ENCODE measurements at regions not wholly inside any gene's neighbourhood (a gene's known extent, or its start where the extent isn't known, plus 50 kb on each side); places are given as distances from the start of the nearest gene placed in this dataset.
"Not testable (repeated sequence)": the region's sequence is repeated elsewhere in the genome, so short reads cannot be mapped to it uniquely, and the experiment has no call there.

DNA sequence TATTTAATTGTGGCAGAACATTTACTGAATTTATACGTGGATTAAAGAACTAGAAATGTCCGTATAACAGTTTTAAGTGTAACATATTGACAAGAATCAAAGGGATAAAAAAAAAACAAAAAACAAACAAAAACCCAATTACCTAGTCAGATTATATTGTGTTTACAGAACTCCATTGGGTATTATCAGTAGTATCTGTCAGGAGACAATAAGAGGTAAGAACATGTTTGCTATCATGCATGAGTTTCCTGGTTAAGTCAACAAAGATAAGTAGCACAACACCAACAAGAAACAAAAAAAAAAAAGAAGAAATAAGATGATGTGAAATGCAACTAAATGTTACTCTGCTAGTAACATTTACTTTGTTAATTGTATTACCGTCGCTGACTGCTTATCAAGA lies 570.6 kb downstream of the ZBBX start:
- DNase-seq, result no peak

DNA sequence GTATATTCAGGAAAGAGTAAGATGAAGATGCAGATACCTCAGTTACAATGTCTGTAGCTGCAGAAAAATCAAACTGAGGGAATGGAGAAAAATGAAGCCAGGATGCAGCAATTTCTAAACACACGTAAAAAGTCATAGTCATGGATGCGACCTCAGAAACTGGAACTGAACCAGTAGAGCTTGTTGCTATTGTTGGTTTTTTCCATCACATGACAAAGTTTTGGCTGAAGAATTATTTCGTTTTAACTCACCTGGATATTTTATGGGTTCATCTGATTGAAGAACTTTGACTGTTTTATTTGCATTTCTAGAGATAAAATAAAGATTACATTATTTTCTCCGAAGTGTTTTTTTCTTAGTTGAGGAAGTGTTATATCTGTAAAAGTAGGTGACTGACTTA lies 591.2 kb downstream of the ZBBX start:
- DNase-seq, result no peak

DNA sequence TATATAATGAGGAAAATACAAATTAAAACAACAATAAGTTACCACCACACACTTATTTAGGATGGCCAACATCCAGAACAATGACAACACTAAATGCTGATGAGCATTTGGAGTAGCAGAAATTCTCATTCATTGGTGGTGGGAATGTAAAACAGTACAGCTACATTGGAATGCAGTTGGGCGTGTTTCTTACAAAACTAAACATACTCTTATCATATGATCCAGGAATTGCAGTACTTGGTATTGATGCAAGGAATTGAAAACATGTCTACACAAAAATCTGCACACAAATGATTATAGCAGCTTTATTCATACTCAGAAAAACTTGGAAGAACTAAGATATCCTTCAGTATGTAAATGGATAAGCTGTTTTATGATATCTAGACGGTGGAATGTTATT lies 594.2 kb downstream of the ZBBX start:
- DNase-seq, result no peak

DNA sequence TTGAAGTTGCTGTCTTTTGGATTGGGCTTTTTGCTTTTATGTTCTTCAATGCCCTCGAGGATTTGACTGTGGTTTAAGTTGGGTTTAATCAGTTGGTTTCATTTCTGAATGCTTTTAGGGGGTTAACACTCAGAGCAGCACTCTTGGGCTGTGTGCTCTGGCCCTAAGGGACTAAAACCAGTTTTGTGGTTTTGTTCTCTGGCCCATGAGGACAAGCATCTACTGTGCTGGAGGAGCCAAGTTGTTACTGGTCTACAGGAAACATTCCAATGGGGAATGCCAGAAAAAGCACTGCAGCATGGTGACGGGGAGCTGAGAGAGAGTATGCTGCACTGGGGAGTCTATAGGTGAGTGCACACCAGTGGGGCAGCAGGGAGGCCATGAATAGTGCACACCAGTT lies 596.9 kb downstream of the ZBBX start:
- DNase-seq, result no peak

DNA sequence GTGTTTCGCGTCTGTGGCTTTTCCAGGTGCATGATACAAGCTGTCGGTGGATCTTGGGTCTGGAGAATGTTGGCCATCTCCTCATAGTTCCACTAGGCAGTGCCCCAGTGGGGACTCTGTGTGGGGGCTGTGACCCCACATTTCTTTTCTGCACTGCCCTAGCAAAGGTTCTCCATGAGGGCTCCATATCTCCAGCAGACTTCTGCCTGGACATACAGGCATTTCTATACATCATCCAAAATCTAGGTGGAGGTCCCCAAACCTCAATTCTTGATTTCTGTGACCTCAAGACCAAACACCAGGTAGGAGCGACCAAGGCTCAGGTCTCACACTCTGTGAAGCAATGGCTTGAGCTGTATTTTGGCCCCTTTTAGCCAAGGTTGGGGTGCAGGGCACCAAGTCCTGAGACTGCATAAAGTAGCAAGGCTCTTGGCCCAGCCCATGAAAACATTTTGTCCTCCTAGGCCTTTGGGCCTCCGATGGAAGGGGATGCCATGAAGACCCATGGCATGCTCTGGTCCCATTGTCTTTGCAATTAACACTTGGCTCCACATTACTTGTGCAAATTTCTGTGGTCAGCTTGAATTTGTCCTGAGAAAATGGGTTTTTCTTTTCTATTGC lies 615.3 kb downstream of the ZBBX start:
- DNase-seq, result no peak

DNA sequence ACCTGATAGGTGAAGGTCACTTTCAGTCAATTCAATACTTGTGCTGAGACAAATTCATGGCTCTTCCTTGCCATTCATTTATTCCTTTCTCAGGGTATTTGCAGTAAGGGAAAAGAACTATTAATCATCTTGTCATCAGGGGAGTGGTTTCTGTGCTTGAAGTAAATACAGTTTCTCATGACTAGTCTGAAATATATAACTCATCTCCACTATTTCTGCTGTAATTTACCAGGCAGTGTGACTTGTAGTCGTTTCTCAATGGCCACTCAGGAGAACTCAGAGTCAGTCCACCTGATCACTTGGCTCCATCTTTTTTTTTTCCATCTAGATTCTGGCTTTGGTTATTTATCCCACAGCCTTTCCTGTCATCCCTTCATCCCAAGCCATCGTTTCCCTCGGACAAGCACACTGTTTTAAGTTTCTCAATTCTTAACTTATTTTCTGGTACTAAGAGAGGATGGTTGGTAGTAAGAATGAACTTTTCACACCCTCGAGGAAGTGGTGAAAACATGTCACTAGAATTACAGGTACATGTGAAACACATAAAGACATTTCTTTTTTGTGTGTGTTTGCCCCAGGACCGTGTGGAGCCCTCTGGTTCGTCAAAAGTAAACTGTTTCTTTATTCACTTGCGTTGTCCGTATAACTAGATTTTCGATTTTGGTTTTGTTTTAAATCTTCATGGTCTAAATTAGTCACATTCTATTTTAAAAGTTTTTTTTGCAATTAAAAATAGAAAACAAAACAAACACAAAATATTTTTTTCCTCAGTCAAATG lies 620.2 kb downstream of the ZBBX start:
- DNase-seq, result no peak

DNA sequence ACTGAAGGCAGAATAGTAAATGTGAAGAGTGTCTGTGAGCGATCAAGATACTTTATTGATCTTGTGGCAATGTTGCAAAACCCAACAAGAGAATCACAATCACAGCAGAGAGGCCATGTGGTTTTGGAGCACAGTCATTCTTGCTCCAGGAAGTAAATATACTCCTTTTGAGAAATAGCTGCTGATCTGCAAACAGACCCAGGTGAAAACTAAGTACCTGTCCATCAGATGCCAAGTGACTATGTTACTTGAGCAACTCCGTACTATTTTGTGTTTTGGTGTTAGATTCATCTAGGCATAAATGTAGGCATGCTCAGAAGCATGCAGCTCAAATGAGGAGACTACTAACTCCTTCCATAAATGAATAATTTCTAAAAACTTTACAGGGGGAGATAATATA lies 627.9 kb downstream of the ZBBX start:
- no peak for DNase-seq

DNA sequence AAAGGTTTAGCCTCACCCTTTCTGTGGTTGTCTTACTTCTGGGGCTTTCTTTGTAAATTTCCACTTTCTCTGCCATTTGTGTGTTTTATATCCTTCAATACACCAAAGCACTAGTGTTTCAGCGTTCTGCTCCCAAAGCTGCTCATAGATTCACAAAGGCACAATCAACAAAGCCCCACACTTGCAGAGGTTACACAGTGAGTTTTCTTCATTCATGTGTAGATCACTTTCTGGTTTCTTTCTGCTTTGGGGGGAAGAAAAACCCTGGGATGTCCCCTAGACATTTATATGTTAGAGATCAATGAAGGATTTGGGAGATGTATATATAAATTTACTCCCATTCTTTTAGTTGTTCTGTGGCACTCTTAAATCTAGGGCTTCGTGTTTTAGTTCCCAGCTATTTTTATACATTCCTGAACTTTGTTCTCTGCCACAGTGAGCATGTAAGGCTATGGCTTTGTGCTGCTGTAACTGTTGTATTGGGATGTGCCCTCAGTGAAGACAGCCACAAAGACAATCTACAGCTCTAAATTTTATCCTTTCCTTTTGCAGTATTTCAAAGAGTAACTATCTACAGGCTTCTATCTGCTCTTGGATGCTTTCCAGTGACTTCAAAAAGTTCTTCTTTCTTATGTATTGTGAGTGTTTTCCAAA lies 636.5 kb downstream of the ZBBX start:
- DNase-seq, result no peak

DNA sequence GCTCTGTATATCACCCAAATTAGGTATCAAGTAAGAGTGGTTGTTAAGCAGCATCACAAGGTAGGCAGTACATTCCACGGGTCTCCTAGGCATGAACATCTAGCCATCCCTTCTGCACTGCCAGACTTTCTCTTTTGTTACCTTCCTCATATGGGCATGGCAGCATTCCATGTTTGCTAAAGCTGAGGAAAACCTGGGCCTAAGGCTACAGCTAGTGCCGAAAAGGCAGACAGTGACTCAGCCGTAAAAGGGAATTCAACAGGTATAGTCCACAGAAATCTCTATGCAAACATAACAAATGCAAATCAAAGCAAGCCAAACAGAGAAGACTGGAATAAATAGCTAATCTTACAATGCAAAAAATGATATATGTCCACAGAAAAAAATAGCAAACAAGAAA lies 645.4 kb downstream of the ZBBX start:
- DNase-seq, result no peak

DNA sequence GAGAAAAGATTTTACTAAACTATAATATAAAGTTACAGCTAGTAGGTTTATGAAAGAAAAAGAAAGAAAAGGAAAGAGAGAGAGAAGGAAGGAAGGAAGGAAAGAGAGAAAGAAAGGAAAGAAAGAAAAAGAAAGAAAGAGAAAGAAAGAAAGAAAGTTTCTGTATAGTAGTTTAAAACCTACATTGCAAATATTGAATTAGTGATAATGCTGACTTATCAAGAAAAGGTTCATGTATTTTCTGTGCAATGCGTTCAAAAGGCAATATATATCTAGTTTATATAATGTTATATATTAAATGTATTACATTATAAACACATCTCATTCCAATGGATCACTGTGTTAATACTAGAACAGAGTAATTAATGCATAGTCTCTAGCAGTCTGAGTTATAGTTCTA lies 648.4 kb downstream of the ZBBX start:
- DNase-seq, result no peak

DNA sequence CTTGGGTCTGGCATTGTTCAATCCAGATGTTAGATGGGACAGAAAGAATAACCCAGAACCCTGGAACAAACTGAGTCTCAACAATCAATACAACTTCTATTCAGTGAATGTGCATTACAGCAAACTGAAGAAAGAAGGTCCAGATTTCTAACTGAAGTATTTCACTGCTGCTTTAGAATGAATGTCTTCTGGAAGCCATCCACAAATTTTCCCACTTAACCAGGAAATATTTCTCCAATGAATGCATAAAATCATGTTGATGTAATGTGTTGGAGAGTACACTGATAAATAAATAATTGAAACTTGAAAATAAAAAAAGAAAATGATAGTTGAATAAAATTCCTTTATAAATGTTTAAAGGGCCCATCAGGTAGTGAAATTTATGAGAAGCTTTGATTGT lies 658.6 kb downstream of the ZBBX start:
- DNase-seq, result no peak

DNA sequence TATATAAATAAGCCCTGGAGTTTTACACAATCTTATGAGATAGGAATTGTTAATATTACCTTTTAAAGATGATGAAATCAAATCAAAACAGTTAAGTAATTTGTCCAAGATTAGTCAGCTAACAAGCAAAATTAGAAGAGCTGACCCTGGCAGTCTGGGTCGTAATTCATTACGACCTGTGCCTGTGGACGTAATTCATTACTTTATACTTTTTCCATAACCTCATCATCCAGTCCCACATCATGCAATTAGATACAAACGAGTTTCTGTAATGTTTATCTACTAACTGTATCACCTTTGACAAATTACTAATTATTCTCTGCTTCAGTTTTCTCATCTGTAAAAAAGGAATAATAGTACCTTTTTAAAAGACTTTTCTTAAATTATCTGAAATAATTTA lies 665.9 kb downstream of the ZBBX start:
- no peak for DNase-seq

DNA sequence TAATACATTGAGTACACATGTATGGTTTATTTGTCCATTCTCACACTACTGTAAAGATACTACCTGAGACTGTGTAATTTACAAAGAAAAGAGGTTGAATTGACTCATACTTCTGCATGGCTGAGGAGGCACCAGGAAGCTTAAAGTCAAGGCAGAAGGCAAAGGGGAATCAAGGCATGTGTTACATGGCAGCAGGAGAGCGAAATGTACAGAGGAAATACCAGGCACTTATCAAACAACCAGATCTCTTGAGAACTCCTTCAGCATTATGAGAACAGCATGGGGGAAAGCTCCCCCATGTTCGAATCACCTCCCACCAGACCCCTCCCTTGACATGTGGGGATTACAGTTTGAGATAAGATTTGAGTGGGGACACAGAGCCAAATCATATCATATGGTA lies 666.3 kb downstream of the ZBBX start:
- DNase-seq, result no peak

DNA sequence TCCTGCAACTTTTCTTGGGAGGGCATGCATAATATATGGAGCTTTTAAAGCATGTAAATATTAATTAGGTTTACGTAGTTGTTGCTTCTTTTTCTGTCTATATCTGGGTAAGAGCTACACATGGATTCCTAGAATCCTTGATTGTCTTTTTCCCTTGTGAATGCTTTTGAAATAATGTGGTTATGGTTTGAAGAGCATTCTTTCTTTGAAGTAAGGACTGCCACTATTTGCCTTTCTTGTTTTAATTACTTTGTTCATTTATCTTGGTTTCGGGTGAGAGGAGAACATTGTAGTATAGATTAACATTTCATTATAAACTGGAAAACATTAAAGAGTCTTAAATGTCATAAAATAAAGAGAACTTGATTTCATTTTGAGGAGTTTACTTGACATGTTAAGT lies 674.0 kb downstream of the ZBBX start:
- DNase-seq, result no peak

DNA sequence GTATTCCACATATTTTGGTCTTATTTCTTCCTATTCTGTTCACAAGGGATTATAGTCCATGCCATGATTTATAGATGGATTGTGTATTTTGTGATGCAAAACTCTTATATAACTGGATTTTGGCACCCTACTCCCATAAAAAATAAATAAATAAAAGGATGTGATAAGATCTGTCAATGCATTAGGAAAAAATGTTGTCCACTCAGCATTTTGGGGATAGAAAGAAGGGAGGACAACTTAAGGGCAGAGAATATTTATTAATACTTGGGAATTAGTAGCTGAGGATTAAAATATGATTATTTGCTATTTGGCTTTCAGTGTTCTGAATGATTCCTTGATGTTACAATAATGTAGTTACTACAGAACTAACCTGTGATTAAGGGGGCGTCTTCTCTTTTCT lies 682.6 kb downstream of the ZBBX start:
- DNase-seq, result no peak

DNA sequence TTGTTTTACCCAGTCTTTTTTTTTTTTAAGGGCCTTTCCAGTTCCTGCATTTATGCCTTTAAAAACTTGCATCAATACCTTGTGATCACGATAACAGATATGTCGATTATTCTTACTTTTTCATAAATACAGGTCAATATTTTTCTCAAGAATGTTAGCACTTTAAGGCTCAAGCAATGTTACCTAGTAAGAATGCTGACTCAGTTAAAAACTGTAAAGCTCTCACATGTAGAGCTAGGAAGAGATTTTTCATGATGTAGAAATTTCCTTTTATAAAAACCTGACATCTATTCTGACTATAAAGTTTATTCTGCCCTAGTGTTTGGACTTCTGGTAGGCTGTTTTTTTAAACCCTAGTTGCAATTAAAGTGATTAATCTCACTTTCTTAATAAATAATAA lies 684.0 kb downstream of the ZBBX start:
- DNase-seq, result no peak

DNA sequence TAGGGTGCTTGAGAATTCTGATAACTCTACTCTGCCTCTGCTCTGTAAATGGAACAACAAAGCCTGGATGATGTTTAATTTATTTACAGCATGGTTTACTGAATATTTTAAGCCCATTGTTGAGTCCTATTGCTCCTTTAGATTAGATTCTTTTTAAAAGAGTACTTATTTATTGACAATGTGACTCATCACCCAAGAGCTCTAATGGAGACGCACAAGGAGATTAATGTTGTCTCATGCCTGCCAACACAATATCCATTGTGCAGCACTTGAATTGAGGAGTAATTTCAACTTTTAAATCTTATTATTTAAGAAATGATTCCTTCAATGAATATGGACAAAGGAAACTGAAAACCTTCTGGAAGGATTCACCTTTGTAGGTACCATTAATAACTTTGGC lies 691.4 kb downstream of the ZBBX start:
- DNase-seq, result no peak

DNA sequence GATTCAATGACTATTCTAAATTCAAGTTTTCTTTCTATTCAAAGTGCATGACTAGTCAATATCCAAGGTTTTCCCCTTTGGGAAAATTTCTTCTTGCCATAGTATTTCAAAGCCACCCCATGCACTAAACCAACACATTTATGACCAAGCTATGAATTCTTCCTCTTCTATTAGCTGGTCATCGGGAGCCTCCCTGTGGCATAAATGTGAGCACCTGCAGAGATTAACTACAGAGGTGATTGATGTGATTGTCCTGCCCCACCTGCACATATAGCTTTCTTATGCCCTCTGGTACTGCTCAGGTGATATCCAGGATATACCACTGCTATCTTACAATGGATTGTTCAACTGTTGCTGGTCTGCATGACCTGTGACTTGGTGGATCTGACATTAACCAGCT lies 694.9 kb downstream of the ZBBX start:
- no peak for DNase-seq

DNA sequence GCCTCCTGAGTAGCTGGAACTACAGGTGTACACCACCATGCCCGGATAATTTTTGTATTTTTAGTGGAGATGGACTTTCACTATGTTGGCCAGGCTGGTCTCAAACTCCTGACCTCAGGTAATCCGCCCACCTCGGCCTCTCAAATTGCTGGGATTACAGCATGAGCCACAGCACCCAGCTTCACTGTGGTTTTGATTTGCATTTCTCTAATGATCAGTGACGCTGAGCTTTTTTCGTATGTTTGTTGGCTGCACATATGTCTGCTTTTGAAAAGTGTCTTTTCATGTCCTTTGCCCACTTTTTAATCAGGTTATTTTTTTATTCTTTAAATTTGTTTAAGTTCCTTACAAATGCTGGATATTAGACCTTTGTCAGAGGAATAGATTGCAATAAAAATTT lies 696.0 kb downstream of the ZBBX start:
- not testable (repeated sequence) for DNase-seq

DNA sequence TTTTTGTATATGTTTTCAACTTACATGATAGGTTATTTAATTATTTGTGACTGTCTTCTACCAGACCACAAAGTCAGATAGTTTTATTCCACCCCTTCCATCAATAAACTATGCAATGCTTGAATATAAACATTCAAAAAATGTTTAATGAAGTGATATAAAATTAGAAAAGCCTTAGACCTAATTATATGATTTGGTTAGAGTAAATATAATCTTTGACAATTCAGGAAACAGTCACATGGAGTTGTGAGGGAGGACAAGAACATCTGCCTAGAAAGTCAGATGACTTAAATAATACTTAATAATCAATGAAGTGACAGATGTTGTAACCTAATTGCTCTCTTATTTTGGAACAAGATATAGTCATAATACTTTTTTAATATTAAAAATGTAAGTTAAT lies 710.3 kb downstream of the ZBBX start:
- no peak for DNase-seq

DNA sequence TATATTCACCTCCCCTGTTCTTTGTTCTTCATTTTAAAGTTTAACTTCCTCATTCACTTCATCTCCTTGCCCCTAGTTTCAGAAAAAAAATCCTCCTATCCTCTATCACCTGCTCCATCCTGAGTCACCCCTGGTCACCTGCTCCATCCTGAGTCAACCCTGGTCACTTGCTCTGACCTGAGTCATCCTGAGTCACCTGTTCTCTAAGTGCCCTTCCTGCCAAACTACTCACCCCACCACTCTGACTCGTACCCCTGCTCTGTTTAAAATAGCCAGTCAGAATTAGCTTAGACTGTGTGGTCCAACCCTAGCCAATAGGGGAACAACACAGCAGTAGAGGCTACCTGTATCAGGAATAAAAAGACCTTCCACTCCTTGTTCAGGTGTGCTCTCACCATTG lies 716.9 kb downstream of the ZBBX start:
- DNase-seq, result no peak

DNA sequence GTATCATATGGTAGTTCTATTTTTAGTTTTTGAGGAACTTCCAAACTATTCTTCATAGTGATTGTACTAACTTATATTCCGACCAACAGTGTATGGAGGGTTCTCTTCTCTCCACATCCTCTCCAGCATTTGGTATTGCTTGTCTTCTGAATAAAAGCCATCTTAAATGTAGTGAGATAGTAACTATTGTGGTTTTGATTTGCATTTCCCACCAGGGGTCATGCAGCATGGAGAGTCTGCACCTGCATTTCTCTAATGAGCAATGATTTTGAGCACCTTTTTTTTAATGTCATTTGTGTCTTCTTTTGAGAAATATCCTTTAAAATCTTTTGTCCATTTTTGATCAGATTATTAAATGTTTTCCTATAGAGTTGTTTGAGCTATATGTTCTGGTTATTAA lies 718.5 kb downstream of the ZBBX start:
- no peak for DNase-seq

DNA sequence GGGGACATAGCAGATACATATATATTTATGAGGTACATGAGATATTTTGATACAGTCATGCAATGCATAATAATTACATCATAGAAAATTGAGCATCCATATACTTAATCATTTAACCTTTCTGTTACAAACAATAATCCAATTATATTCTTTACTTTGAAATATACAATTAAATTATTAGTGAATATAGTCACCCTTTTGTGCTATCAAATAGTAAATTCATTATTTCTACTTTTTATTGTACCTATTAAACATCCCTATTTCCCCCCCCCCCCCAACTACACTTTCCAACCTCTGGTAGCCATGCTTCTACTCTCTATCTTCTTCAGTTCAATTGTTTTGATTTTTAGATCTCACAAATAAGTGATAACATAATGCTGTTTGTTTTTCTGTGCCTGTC lies 719.1 kb downstream of the ZBBX start:
- DNase-seq, result no peak

DNA sequence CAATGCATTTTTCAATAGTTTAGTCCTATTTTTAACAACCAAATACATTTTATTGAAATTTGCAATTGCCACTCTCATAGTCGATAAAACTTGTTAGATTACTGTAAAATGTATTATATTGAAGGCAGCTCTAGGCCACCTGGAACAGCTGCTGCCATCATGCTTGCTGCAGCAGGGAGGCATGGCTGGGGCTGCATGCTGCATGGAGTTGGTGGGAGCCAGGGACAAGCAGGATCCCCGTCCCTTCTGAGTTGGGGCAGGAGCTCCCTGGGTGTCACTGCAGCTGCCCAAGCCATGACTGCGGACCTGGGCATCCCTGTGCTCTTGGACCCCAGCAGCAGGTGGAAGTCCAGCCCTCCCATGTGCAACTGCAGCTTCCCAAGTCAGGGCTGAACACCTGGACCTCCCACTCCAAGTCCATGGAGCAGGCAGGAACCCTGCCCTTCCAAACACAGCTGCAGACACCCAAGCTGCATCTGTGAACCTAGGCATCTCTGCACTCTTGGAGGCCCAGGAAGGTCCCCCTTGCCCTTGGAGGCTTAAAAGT lies 742.0 kb downstream of the ZBBX start:
- DNase-seq, result no peak

Measured in amniotic stem cell (primary cell).